Fibroblast of lung (primary cell): ENCODE measurements at regions not wholly inside any gene's neighbourhood (a gene's known extent, or its start where the extent isn't known, plus 50 kb on each side); places are given as distances from the start of the nearest gene placed in this dataset.

Experiments
- DNase-seq, 2 donors: peaks; one replicate each; pipeline versions ENCODE4 v3.0.0 to v3.0.0-alpha.2; 2010; ENCODE audit warnings: low read depth in 2 of 2
- H2AFZ ChIP-seq: 2 replicates; pipeline ENCODE4 v1.5.1; 2012; ENCODE audit warnings: low read length, control low read depth, inconsistent platforms
- H3K27ac ChIP-seq: 2 replicates; pipeline ENCODE4 v1.5.1; 2011; ENCODE audit warnings: low read length, control low read depth; ENCODE audit not compliant: insufficient read depth
- H3K27me3 ChIP-seq: 2 replicates; pipeline ENCODE4 v1.5.1; 2011; ENCODE audit warnings: mild to moderate bottlenecking, low read length; ENCODE audit not compliant: control insufficient read depth, insufficient read depth
- H3K36me3 ChIP-seq: 2 replicates; pipeline ENCODE4 v1.5.1; 2011; ENCODE audit warnings: low read length; ENCODE audit not compliant: control insufficient read depth, insufficient read depth
- H3K4me1 ChIP-seq: 2 replicates; pipeline ENCODE4 v1.5.1; 2011; ENCODE audit warnings: low read length; ENCODE audit not compliant: control insufficient read depth, insufficient read depth; ENCODE audit errors: extremely low read depth
- H3K4me2 ChIP-seq: 2 replicates; pipeline ENCODE4 v1.5.1; 2011; ENCODE audit warnings: low read length, control low read depth; ENCODE audit not compliant: insufficient read depth; ENCODE audit errors: extremely low read depth
- H3K4me3 ChIP-seq, 4 experiments: fragments of 200-600 bp in 1 of 4; sonication (generic) in 1 of 4; replicated peaks in 1 of 4; 2 replicates each; pipeline ENCODE4 v1.5.1; 2011 to 2016; ENCODE audit warnings: low read length in 4 of 4, low read depth in 3 of 4, mild to moderate bottlenecking in 3 of 4, control low read depth in 2 of 4, inconsistent platforms in 1 of 4, mixed read lengths in 1 of 4; ENCODE audit not compliant: insufficient read depth in 1 of 4; ENCODE audit errors: control extremely low read depth in 1 of 4
- H3K79me2 ChIP-seq: 2 replicates; pipeline ENCODE4 v1.5.1; 2012; ENCODE audit warnings: mild to moderate bottlenecking, low read length, inconsistent platforms; ENCODE audit not compliant: control insufficient read depth, insufficient read depth
- H3K9ac ChIP-seq: 2 replicates; pipeline ENCODE4 v1.5.1; 2011; ENCODE audit warnings: mild to moderate bottlenecking, low read length, control low read depth; ENCODE audit not compliant: insufficient read depth
- H3K9me3 ChIP-seq: 2 replicates; pipeline ENCODE4 v1.5.1; 2012; ENCODE audit warnings: low read depth, low read length; ENCODE audit not compliant: control insufficient read depth, insufficient read depth
- H4K20me1 ChIP-seq: 2 replicates; pipeline ENCODE4 v1.5.1; 2011; ENCODE audit warnings: low read length; ENCODE audit not compliant: control insufficient read depth, insufficient read depth; ENCODE audit errors: extremely low read depth
- EZH2 ChIP-seq: IDR thresholded peaks from 2 replicates; pipeline ENCODE4 v1.5.1; 2012; ENCODE audit warnings: low read length, control low read depth, mild to moderate bottlenecking; ENCODE audit errors: missing control alignments
- TF ChIP-seq, protein P1 (sequence below), 2 donors: IDR thresholded peaks in 1 of 2; conservative IDR thresholded peaks in 1 of 2; 1 replicate in 1 of 2; 2 replicates in 1 of 2; pipeline ENCODE4 v1.5.1; 2011 to 2012; ENCODE audit warnings: low read length in 2 of 2, control low read depth in 1 of 2, inconsistent platforms in 1 of 2, low read depth in 1 of 2, mild to moderate bottlenecking in 1 of 2

- Histone ChIP-seq H3K27ac (no peak overlapping the region), H3K27me3 (no peaks in the 10 kb centered on the region), H3K36me3 (no peaks in the 10 kb centered on the region), H3K4me3 (no peak overlapping the region), H3K9ac (no peak overlapping the region), H3K4me1 (no peaks in the 10 kb centered on the region), H3K9me3 (no peaks in the 10 kb centered on the region), H4K20me1 (no peaks in the 10 kb centered on the region), H3K4me2 (no peak overlapping the region), H3K79me2 (no peaks in the 10 kb centered on the region), H2AFZ (no peak overlapping the region)
- TF ChIP-seq, protein P1, sequence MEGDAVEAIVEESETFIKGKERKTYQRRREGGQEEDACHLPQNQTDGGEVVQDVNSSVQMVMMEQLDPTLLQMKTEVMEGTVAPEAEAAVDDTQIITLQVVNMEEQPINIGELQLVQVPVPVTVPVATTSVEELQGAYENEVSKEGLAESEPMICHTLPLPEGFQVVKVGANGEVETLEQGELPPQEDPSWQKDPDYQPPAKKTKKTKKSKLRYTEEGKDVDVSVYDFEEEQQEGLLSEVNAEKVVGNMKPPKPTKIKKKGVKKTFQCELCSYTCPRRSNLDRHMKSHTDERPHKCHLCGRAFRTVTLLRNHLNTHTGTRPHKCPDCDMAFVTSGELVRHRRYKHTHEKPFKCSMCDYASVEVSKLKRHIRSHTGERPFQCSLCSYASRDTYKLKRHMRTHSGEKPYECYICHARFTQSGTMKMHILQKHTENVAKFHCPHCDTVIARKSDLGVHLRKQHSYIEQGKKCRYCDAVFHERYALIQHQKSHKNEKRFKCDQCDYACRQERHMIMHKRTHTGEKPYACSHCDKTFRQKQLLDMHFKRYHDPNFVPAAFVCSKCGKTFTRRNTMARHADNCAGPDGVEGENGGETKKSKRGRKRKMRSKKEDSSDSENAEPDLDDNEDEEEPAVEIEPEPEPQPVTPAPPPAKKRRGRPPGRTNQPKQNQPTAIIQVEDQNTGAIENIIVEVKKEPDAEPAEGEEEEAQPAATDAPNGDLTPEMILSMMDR (conservative IDR thresholded peaks at IDR 0.05 in 1 of 2, IDR thresholded peaks at IDR 0.05 in 1 of 2; ENCODE audit: low read depth in 1 of 2, low read length in 2 of 2) = no peak
- no peak for TF ChIP-seq EZH2
- no peak for DNase-seq
Measured at GRCh38 chr10:123512901-123513775, 153.0 kb upstream of the GPR26 start.

DNA sequence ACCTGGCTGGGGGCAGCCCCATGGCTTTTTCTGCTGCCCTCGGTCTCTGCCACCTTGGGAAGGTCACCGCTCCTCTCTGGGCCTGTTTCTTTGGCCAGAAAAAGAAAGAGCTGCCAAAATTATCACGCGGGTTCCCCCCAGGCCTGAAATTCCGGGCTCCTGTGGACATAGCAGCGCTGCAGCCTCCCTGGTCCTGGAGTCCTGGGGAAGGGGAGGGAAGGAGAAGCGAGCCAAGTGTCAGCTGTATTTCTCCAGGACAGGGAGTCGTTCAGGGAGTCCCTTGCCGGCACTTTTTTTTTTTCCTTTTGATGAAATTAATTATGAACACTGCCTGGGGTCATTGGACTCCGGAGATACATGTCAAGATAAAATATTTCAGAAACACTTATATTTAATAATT is 152.3 kb upstream of the GPR26 start:
- Histone ChIP-seq H3K27me3 (no peaks in the 10 kb centered on the region), H2AFZ (no peak overlapping the region), H3K4me3 (no peak overlapping the region), H3K27ac (no peak overlapping the region), H3K79me2 (no peaks in the 10 kb centered on the region), H3K9me3 (no peaks in the 10 kb centered on the region), H4K20me1 (no peaks in the 10 kb centered on the region), H3K4me2 (no peak overlapping the region), H3K36me3 (no peaks in the 10 kb centered on the region), H3K4me1 (no peaks in the 10 kb centered on the region), H3K9ac (no peak overlapping the region)
- TF ChIP-seq, protein P1 (conservative IDR thresholded peaks at IDR 0.05 in 1 of 2, IDR thresholded peaks at IDR 0.05 in 1 of 2; ENCODE audit: low read depth in 1 of 2, low read length in 2 of 2) = no peak
- no peak for TF ChIP-seq EZH2
- no peak for DNase-seq

DNA sequence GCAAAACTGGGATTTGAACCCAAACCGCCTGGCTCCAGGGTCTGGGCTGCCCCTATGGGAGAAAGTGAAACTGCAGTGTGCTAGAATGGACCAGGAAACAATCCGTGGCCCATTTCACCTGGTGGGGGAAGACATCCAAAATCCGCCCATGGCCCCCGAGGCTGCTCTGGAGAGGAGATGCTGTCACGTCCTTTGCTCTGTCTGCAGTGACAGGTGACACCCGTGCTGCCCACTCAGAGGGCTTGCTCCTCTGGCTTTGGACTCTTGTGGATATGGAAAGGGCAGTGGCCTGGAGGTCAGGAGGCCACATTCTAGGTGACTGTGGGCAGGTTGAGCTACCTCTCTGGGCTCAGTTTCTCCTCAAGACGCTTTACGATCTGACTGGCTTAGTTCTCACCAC is 151.2 kb upstream of the GPR26 start:
- no peaks in the 10 kb centered on the region for H3K79me2 ChIP-seq
- no peaks in the 10 kb centered on the region for H4K20me1 ChIP-seq
- no peak overlapping the region for H3K4me3 ChIP-seq
- H2AFZ ChIP-seq = no peak overlapping the region
- H3K9me3 ChIP-seq = no peaks in the 10 kb centered on the region
- no peak for DNase-seq
- H3K4me2 ChIP-seq = no peak overlapping the region
- no peak overlapping the region for H3K9ac ChIP-seq
- H3K27me3 ChIP-seq = no peaks in the 10 kb centered on the region
- H3K4me1 ChIP-seq = no peaks in the 10 kb centered on the region
- no peak overlapping the region for H3K27ac ChIP-seq
- no peaks in the 10 kb centered on the region for H3K36me3 ChIP-seq
- TF ChIP-seq, protein P1 (conservative IDR thresholded peaks at IDR 0.05 in 1 of 2, IDR thresholded peaks at IDR 0.05 in 1 of 2; ENCODE audit: low read depth in 1 of 2, low read length in 2 of 2) = no peak
- TF ChIP-seq EZH2 = no peak
